GM18508 (cell line): ENCODE measurements at regions not wholly inside any gene's neighbourhood (a gene's known extent, or its start where the extent isn't known, plus 50 kb on each side); places are given as distances from the start of the nearest gene placed in this dataset.

Experiments
- ATAC-seq: cut with Tn5 transposase; IDR thresholded peaks from one replicate; pipeline ENCODE4 v1.9.1; 2021; ENCODE audit warnings: moderate number of reproducible peaks; ENCODE audit not compliant: insufficient read depth, unreplicated experiment

DNA sequence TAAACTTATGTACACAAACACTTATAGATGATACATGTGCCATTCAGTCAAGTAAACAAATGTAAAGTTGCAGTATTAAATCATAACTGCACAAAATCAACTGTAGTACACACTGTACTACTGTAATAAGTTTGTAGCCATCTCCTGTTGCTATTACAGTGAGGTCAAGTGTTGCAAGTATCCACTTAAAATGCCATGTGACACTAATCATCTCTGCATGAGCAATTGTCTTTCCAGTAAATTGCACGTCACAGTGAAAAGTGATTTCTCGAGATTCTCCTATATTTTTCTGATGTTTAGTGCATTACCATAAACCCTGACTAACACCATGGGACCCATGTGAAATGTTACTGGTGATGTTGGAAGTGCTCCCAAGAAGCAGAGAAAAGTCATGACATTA lies 293.3 kb upstream of the SP4 start:
- no peak for ATAC-seq

DNA sequence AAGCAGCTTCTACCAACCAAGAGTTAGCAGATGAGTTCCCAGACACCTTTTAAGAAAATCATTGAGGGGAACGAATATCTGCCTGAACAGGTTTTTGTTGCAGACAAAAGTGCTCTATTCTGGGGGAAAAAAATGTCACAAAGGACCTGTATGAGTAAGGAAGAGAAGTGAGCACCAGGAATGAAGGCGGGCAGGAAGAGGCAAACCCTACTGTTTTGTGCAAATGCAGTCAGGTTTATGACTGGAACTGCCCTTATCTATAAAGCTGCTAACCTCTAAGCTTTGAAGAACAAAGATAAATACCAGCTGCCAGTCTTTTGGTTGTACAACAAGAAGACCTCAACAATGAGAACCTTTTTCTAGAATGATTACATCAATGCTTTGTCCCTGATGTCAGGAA lies 292.4 kb upstream of the SP4 start:
- no peak for ATAC-seq

- no peak for ATAC-seq
Observed at GRCh38 chr7:21137640-21138039, 290.2 kb upstream of the SP4 start.

GRCh38 chr7:21140622-21141021 lies 287.3 kb upstream of the SP4 start:
- ATAC-seq: no peak

DNA sequence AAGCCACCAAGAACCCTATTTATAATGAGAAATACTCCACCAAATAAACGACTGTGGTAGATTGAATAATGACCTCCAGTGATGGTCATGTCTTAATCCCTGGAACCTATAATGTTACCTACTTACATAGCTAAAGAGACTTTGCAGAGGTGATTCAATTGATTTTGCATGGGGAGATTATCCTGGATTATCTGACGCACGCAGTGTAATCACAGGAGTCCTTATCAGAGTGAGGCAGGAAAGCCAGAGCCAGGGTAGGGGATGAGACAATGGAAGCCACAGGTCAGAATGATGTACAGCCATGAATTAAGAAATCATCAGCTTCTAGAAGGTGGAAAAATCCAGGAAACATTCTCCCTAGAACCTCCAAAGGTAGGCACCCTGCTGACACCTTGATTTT lies 286.4 kb upstream of the SP4 start:
- no peak for ATAC-seq

GRCh38 chr7:21142081-21142480 lies 285.8 kb upstream of the SP4 start:
- no peak for ATAC-seq

DNA sequence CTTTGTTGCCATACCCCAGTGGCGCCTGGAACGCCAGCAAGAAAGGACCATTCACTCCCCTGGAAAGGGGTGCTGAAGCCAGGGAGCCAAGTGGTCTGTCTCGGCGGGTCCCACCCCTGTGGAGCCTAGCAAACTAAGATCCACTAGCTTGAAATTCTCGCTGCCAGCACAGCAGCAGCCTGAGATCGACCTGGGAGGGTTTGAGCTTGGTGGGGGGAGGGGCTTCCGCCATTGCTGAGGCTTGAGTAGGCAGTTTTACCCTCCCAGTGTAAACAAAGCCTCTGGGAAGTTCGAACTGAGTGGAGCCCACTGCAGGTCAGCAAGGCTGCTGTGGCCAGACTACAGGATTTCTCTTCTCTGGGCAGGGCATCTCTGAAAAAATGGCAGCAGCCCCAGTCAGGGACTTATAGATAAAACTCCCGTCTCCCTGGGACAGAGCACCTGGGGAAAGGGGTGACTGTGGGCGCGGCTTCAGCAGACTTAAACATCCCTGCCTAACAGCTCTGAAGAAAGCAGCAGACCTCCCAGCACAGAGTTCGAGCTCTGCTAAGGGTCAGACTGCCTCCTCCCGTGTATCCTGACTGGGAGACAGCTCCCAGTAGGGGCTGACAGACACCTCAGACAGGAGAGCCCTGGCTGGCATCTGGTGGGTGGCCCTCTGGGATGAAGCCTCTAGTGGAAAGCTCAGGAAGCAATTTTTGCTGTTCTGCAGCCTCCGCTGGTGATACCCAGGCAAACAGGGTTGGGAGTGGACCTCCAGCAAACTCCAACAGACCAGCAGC lies 281.1 kb upstream of the SP4 start:
- no peak for ATAC-seq

- no peak for ATAC-seq
Observed at GRCh38 chr7:21149809-21150208, 278.1 kb upstream of the SP4 start.

DNA sequence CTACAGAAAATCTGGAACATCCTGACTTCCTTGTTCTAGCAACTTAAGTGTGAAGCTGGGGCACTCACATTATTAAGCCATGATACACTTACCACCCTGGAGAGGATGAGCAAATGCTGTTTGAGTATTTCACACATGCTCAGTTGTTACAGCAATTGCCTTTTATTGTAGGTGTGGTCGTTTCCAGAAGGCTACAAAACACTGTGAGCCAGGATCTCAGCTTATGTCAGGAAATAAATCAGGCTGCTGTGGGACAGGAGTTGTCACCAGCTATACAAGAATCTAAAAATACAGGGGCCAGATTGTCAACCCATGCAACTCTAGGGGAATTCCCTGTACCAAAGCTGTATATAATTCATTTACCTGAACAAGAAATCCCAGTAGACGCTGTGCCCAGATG lies 273.3 kb upstream of the SP4 start:
- no peak for ATAC-seq

DNA sequence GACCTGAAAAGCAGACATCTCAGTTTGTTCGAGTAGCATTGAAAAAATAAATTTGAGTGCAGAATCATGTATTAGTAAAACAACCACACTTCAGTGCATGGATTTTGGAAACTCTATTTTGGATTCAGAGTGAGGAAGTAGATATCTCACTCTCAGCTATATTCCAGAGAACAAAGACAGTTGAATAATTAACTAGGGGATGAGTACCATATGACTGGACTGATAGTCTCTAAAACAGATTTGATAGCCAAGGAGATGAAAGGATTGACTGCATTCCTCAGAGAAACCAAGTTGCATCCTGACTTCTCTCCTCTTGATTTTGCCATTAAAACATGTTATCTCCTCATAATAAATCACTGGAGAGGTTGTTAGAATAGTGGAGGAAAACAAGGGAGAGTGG lies 268.4 kb upstream of the SP4 start:
- no peak for ATAC-seq

DNA sequence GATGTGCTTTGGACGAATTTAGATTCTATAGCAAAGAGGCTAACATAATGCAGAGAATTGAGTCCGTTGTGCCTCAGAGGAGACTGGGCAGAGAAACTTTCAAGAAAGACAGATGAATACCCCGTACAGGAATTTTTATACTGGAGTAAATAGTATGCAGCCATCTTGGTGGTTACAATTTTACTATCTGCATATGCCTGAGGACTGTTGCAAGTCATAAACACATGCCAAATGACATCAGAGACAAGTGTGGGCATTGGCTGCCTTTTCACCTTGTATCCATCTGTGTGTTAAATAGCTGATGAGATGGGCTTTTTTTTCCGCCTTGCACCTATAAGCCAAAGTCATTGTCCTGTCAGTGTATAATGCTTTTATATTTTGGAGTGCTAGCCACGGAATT lies 267.5 kb upstream of the SP4 start:
- ATAC-seq: no peak

DNA sequence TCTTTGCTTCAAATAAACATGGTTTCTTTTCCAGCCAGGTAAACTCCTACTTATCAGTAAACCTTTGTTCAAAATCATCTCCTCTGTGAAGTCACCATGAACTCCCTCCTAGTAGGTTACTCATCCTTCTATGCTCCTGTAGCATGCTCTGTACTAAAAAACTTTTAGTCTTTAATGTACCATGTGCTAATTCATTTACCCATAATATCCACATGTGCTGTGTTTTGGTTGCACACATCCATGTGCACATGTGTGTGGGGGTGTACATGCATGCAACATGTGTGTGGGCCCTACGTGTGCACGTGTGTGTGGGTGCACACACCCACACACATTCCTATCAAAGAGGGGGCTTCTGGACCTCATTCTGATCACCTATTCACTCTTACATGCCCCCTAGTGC lies 259.9 kb upstream of the SP4 start:
- no peak for ATAC-seq

DNA sequence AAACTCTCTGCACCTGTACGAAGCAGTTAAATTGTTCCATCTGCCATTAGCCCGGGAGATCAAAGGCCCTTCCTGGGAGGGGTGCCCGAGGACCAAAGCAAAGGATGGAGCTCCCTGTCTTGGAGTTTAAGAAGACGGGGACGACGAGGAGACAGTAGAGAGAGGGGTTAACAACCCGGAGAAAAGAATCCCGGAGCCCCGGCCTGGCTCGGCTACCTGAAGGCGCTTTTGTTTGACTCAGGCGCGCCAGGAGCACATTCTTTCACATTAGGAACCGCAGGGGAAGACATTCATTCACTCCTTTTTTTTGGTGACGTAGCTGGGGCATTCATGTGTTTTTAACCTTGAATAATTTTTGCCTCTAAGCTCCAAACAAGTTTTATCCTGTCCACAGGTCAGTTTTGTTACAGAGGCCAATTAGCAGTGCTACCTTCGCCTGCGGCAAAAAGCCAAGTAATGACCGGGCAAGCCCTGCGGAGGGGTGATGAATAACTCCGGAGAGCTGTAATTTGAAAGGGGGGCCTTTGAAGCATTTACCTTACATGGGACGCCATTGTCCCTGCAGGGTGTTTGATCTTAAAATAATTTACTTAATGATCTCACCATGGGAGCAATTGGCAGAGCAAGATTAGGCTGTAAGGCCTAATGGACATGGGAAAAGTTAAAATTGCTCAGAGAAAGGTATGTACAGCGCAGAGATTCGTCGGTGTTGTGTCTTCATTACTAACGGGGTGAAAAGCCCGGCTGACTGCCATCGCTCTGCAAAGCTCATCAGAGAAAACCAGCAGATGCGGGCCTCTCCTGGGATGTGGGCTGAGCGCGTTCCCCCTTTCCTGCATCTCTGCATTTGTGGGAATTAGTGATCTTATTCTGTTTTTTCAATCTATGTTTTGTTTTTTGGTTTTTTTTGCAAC lies 258.0 kb upstream of the SP4 start:
- no peak for ATAC-seq

DNA sequence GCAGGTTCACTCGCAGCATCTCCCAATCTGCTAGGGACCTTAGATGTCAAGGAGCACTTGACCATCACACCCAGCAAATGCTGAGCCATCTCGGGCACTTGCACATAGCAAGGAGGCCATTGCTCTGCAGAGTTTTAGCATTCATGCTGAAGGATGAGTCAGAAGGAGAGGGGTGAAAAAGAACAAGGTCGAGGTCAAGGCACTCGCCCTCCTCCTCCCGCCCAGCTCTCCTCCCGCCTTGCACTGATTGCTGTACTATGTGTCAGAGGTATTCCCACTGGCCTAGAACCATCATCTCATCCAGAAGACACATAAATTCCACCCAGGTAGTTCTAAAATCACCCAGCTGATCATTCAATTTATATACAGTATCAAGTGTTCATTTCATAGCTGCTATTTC lies 255.1 kb upstream of the SP4 start:
- ATAC-seq: no peak

DNA sequence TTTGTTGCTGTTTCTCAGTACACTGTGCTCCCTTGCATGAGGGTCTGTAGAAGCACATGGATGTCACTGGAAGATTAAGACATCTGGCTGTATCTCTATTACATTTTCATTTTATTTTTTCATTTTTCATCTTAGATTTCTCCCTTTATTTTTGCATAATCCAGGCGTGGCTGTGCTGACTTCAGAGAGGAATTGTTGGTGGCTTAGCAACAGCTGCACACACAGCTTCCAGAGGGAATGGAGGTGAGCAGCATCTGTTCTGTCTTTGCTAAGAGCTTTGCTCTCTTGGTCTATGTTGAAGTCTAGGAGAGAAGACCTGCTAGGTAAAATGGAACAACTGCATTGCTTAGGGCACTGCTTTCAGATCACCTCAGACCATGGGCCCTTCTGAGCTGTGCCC lies 254.4 kb upstream of the SP4 start:
- no peak for ATAC-seq

DNA sequence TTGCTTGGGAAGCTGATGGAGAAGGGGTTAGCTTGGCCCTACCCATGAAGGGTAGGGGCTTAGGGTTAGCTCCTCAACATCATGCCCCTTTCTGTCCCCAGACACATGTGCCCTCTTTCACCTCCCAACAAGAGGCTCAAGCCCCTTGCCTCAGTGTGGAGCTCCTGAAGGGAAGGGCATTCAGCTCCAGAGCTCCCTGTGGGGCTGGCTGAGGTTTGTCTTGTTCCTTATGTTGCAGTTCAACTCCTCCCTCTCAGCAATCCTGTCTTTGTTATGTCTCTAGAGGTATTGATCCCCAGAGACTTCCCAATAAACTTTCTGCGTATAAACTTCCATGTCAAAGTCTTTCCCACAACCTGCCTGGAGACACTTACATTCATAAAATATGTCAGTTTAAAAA lies 252.2 kb upstream of the SP4 start:
- no peak for ATAC-seq

DNA sequence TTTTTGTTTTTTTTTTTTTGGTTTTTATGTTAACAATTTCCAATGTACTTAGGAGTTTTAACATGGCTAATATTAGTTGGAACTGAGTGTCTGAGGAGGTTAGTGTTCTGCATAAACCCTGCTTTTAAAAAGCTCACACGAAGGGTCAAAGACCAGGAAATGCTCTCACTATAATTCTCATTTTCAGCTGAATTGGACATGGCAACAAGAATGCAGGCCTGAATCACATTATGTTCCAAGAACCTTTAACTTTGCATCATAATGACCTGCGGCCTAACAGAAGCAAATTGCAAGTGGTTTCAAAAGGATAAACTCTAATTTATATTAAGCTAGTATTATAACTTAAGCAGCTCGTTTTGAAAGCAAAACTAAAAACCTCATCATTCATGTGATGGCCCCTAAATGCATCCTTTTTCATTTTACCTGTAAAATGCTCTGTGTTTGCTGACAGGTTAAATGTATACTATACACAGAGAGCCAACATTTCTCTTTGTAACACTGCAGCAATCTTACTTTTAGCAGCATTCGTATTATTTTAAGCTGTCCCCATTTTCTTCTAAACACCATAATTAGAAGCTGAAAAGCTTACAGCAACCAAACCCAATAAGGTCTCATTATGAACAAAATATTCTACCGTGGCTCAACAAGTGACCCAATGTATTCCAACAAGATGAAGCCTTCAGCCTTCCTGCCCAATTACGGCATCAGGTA lies 242.8 kb upstream of the SP4 start:
- no peak for ATAC-seq

- ATAC-seq: no peak
Observed at GRCh38 chr7:21185653-21186265, 242.1 kb upstream of the SP4 start.

GRCh38 chr7:21191321-21192073 lies 236.4 kb upstream of the SP4 start:
- no peak for ATAC-seq

DNA sequence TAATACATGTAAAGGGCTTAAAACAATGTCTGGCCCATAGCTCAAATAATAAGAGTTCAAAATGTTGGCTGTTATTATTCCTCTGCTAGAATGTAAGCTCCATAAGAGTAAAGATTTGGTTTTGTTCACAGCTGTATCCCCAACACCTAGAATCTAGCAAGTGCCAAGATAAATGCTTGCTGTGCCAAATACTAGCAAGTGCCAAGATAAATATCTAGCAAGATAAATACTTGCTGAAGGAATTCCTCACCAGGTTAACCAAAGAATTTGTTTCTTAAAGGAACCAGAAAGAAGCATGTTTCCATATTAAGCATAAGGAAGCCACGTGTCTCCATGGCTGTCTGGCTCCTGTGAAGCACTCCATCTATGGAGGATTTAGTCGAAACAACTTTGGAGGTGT lies 235.2 kb upstream of the SP4 start:
- ATAC-seq: no peak
